Activated CD4-positive, alpha-beta T cell treated with anti-CD3 and anti-CD28 coated beads, Interleukin-2, Interleukin-4, amounts not matched to agents 100 ng/mL and 50 ng/mL, durations not matched to agents 16 hours and 8 hours (primary cell): ENCODE measurements at regions not wholly inside any gene's neighbourhood (a gene's known extent, or its start where the extent isn't known, plus 50 kb on each side); places are given as distances from the start of the nearest gene placed in this dataset.

Experiments used
- DNase-seq: peaks from one replicate; pipeline ENCODE4 v3.0.0-alpha.2; 2020; ENCODE audit warnings: low spot score

DNA sequence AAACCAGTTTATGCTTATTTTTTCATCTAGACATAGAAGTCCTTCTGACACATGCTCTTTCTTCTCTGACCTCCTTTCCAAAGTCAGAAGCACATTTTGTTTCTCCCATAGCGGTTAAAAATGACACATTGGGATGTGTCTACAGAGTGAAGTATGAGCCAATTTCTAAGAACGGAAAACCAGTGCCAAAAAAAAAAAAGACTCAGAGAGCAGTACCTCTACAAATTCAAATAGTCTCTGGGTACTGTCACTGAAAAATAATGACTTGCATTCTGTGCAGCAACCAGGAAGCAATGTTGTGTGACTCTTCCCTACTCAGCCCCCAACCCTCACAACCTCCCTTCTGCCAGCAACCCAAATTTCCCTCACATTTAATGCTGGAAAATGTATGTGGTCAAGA lies 145.5 kb upstream of the PMFBP1 start:
- no peak for DNase-seq

- no peak for DNase-seq
Observed at GRCh38 chr16:72313903-72314302, 141.9 kb upstream of the PMFBP1 start.

GRCh38 chr16:72312828-72313227 lies 140.9 kb upstream of the PMFBP1 start:
- DNase-seq, result no peak

GRCh38 chr16:72311426-72311825 lies 139.5 kb upstream of the PMFBP1 start:
- DNase-seq, result no peak

DNA sequence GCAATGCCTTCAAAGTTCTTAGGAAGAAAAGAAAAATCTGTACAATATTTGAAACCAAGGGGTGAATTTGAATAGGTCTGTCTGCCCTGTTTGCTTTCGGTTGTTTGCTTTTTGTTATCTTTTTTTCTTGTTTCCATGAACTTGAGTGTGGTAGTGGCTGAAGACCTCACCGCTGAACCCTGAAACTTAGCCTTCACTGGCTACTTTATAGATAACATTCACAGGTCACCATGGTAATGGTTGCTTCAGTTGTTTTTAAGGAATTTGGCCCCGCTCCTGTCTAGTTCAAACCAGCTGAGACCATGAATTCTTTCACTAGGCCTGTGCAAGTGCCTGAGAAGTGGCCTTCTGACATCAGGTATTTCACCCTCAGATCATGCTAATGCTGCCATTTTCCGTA lies 137.0 kb upstream of the PMFBP1 start:
- DNase-seq, result no peak

DNA sequence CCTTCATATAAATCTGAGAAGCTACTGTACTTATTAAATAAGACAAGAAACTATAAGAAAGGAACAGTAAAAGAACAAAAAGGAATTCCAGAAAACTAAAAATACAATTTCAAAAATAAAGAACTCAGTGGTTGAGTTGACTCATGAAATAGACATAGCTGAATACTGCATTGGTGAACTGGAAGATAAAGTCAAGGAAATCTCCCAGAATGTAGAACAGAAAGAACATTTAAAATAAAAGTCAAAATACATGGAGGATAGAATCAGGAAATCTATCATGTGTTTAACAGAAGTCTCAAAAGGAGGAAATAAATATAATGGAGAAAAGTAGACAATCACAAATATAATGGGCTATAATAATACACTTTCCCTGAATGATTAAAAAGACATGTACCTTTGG lies 136.4 kb upstream of the PMFBP1 start:
- no peak for DNase-seq

GRCh38 chr16:72302332-72302731 lies 130.4 kb upstream of the PMFBP1 start:
- no peak for DNase-seq

DNA sequence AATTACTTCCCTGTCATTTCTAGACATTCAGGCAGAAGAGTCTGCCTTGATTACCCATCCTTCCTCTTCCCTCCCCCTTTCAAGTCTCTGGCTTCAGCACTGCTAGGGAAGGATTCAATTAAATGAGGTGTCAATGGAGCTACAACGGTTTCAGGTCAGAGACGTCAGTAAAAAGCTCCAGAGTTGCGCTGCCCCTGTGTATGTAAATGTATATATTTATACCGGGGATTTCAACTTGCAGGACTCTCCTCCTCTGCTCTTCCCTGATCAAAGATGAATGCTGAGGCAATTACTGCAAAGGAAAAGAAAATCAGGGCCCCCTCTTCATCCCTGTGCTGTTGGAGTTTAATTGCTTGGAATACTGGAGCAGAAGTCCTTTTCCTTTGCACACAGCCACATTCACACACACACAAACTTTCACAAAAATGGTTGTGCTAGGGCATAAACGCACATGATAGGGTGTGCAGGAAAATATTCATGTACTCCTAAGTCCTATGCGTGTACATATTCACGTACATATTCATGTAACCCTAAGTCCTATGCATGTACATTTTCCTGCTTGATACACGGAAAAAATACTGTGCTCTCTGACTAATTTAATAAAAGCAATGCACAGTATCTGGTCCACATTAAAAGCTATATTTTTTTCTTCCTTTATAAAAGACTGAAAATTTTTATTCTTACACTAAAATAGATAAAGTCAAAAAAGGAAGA lies 129.7 kb upstream of the PMFBP1 start:
- no peak for DNase-seq

DNA sequence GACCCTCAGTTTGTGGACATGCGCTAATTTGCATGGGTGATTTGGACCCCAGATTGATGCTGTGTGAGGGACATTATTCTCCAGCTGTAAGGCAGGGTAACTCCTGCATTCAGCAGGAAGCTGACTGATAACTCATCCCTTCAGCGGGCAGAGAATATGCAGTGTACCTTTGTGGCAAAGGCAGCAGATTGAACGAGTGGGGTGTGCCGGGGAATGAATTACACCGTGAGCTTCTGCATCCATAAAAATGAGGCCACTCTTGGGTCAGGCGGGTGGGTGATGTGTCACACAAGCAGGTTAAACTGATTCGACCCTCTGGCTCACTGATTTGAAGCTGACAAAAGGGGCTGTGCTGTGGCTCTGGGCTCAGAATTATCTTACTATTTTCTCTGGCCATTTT lies 128.9 kb upstream of the PMFBP1 start:
- no peak for DNase-seq

DNA sequence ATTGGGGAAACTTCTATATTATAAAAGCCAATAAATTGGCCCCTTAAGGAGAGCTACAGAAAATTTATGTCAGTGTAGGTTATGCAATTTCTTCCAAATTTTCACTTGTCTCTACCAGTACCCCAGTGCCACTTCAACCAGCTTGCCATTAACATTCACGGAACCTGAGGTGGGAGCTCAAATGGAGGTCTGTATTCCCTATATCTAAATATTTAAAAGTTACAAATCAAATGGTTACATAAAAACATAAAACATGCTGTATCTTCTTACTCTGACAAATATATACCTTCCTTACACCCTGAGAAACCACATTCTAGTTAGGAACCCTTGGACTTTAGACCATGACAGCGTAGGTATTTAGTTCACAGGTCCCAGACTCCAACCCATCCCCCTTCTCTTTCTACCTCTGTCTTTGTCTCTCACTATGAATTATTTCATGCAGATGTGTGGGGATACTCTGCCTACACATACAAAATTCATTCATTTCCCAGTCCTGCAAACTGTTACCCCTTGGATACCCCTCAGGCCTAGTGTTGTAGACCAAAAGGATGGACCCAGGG lies 127.8 kb upstream of the PMFBP1 start:
- DNase-seq, result no peak

GRCh38 chr16:72298961-72299360 lies 127.0 kb upstream of the PMFBP1 start:
- DNase-seq, result no peak

DNA sequence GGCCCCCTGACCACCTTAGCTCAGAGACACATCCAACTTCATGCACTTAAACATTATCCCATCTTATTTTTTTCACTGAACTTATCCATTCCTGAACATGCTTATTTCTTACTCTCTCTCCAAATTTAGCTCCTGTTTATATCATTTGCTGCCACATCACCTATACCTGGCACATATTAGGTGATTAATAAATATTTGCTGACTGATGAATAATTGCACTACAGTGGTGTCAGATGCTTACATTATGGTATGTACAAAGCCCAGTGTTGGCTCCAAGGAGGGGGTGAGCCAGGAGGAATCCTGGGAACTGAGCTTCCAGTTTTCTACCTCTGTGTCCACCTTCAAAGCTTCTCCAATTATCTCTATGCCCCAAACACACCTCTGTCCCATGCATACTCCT lies 124.0 kb upstream of the PMFBP1 start:
- DNase-seq, result no peak

GRCh38 chr16:72291531-72291981 lies 119.6 kb upstream of the PMFBP1 start:
- no peak for DNase-seq

DNA sequence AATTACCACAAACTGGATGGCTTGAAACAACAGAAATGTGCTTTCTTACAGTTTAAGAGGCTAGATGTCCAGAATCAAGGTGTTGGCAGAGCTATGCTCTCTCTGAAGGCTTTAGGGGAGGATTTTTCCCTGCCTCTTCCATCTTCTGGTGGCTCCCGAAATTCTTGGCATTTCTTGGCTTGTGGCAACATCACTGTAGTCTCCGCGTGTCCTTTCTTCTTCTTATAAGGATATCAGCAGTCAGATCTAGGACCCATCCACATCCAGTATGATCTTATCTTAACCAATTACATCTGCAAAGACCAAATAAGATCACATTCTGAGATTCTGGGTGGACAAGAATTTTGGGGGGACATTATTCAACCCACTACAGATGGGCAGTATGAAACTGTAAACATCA lies 119.2 kb upstream of the PMFBP1 start:
- no peak for DNase-seq

- no peak for DNase-seq
Observed at GRCh38 chr16:72287649-72288048, 115.7 kb upstream of the PMFBP1 start.

DNA sequence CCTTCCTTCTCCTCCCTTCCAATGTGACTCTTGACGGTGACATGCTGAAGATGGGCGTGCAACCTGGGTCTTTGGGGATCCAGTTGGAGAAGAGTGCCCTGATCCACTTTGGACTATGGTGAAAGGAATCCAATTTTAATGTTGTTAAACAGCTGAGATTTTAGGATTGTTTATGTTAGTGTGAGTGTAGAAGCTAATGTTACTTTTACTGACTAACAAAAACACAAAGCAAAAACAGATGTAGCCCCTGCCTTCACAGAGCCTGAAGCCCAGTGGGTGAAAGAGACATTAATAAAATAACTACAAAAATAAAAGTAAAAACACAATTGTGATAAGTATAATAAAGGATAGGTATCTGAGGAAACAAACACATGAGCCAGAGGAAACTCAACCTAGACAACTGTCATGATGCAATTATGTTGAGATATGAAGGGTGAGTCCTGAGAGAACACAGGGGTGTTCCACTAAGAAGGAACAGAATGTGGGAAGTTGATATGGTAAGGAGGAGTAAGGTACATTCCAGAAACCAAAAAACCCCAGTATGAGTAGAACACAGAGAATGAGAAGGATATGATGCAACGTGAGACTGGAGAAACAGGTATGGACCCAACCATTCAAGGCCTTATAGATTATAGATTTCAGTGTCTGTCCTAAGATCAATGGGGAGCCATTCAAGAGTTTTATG lies 115.1 kb upstream of the PMFBP1 start:
- DNase-seq, result no peak

- DNase-seq, result no peak
Observed at GRCh38 chr16:72285728-72286127, 113.8 kb upstream of the PMFBP1 start.

- no peak for DNase-seq
Observed at GRCh38 chr16:72285324-72285723, 113.4 kb upstream of the PMFBP1 start.

GRCh38 chr16:72284042-72284789 lies 112.3 kb upstream of the PMFBP1 start:
- DNase-seq, result no peak

DNA sequence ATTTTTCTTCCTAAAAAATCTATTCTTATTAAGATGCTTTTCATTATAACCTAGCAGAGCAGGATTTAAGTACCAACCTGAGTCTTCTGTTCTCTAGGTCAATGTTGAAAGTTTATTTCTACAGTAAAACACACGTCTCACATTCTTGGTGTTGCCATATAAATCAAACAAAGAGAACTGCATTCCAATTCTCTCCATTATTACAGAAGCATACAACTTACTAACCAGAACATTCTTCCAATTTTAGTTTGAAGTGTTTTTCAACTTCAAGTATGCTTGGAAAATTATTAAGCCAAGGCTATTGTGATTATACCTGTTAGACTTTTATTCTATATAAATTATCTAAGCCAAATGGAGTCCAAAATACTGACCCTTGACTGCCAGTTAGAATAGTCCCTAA lies 110.4 kb upstream of the PMFBP1 start:
- DNase-seq, result no peak

GRCh38 chr16:72278301-72278700 lies 106.3 kb upstream of the PMFBP1 start:
- no peak for DNase-seq

DNA sequence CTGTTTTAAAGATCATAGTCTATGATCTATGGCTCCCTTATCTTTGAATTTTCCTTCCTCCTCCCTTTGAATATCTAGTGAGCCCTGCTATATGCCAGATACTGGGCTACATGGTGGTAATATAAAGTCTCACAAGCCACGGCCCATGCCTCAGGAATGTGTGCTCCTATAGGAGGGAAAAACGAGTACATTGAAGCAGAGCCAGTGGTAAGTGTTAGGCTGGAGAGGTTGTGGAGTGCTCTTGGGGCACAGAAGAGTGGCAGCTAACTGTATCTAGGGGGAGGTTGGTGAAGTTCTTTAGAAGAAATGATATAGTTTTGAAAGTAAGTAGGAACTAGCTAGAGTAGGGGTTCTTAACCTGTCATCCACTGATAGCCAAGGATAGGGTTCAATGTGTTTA lies 105.8 kb upstream of the PMFBP1 start:
- no peak for DNase-seq

GRCh38 chr16:72271699-72272240 lies 99.8 kb upstream of the PMFBP1 start:
- DNase-seq, result no peak
